ENCODE measurements at regions not wholly inside any gene's neighbourhood (a gene's known extent, or its start where the extent isn't known, plus 50 kb on each side); places are given as distances from the start of the nearest gene placed in this dataset.

- no peak overlapping the region for H3K4me3 Mint-ChIP-seq
- no peaks in the 10 kb centered on the region for H3K9me3 Mint-ChIP-seq
- no peak for DNase-seq
- H3K36me3 Mint-ChIP-seq: no peaks in the 10 kb centered on the region
- no peaks in the 10 kb centered on the region for H3K4me1 Mint-ChIP-seq
- H3K27me3 Mint-ChIP-seq: peaks cover 4% of the 10 kb centered on the region
- CTCF ChIA-PET: no interaction called here
- H3K27ac Mint-ChIP-seq: no peak overlapping the region
Observed at GRCh38 chr9:86456416-86456815, 102.2 kb upstream of the TUT7 start.

GRCh38 chr9:86454701-86455615, 100.7 kb upstream of the TUT7 start:
- no peaks in the 10 kb centered on the region for H3K9me3 Mint-ChIP-seq
- no peaks in the 10 kb centered on the region for H3K36me3 Mint-ChIP-seq
- H3K27ac Mint-ChIP-seq: no peak overlapping the region
- DNase-seq: no peak
- H3K4me3 Mint-ChIP-seq: no peak overlapping the region
- peaks cover 4% of the 10 kb centered on the region for H3K27me3 Mint-ChIP-seq
- no peaks in the 10 kb centered on the region for H3K4me1 Mint-ChIP-seq
- CTCF ChIA-PET: no interaction called here

- peaks cover 4% of the 10 kb centered on the region for H3K27me3 Mint-ChIP-seq
- H3K9me3 Mint-ChIP-seq: no peaks in the 10 kb centered on the region
- CTCF ChIA-PET: no interaction called here
- no peaks in the 10 kb centered on the region for H3K36me3 Mint-ChIP-seq
- no peak overlapping the region for H3K4me3 Mint-ChIP-seq
- no peak overlapping the region for H3K27ac Mint-ChIP-seq
- H3K4me1 Mint-ChIP-seq: no peaks in the 10 kb centered on the region
- DNase-seq: no peak
Observed at GRCh38 chr9:86452201-86452828, 98.1 kb upstream of the TUT7 start.

- CTCF ChIA-PET: no interaction called here
- Mint-ChIP-seq H3K27me3 (peaks cover 4% of the 10 kb centered on the region), H3K27ac (no peak overlapping the region), H3K36me3 (no peaks in the 10 kb centered on the region), H3K4me1 (no peaks in the 10 kb centered on the region), H3K9me3 (no peaks in the 10 kb centered on the region), H3K4me3 (no peak overlapping the region)
- no peak for DNase-seq
Observed at GRCh38 chr9:86449246-86449645, 95.0 kb upstream of the TUT7 start.

- DNase-seq: no peak
- no peak overlapping the region for H3K4me3 Mint-ChIP-seq
- no peaks in the 10 kb centered on the region for H3K9me3 Mint-ChIP-seq
- H3K27ac Mint-ChIP-seq: no peak overlapping the region
- H3K4me1 Mint-ChIP-seq: no peaks in the 10 kb centered on the region
- no peaks in the 10 kb centered on the region for H3K36me3 Mint-ChIP-seq
- CTCF ChIA-PET: no interaction called here
- H3K27me3 Mint-ChIP-seq: peaks cover 13% of the 10 kb centered on the region
Observed at GRCh38 chr9:86445671-86446070, 91.5 kb upstream of the TUT7 start.

GRCh38 chr9:86443992-86444391, 89.8 kb upstream of the TUT7 start:
- CTCF ChIA-PET: no interaction called here
- peaks cover 13% of the 10 kb centered on the region for H3K27me3 Mint-ChIP-seq
- H3K4me1 Mint-ChIP-seq: no peaks in the 10 kb centered on the region
- H3K4me3 Mint-ChIP-seq: no peak overlapping the region
- no peak for DNase-seq
- H3K27ac Mint-ChIP-seq: no peak overlapping the region
- H3K36me3 Mint-ChIP-seq: no peaks in the 10 kb centered on the region
- H3K9me3 Mint-ChIP-seq: no peaks in the 10 kb centered on the region

- DNase-seq: no peak
- CTCF ChIA-PET: interaction anchor here (0.7 to 2.8 kb wide), 8 partner anchors 15 to 891 kb away, joined by 3 to 16 read pairs (median 5); no protein-coding TSS in a partner anchor
- H3K27me3 Mint-ChIP-seq: no peaks in the 10 kb centered on the region
Observed at GRCh38 chr9:86434039-86434726, 80.0 kb upstream of the TUT7 start.

GRCh38 chr9:86424251-86424891, 70.2 kb upstream of the TUT7 start:
- peaks cover 4% of the 10 kb centered on the region for H3K27me3 Mint-ChIP-seq
- H3K27ac Mint-ChIP-seq: no peak overlapping the region
- H3K4me3 Mint-ChIP-seq: no peak overlapping the region
- H3K4me1 Mint-ChIP-seq: no peaks in the 10 kb centered on the region
- no peaks in the 10 kb centered on the region for H3K36me3 Mint-ChIP-seq
- no peak for DNase-seq
- H3K9me3 Mint-ChIP-seq: no peaks in the 10 kb centered on the region
- CTCF ChIA-PET: no interaction called here

More at GRCh38 chr9:86434039-86434726, 80.0 kb upstream of the TUT7 start:
- Mint-ChIP-seq H3K36me3 (no peaks in the 10 kb centered on the region), H3K4me3 (no peak overlapping the region), H3K27ac (no peak overlapping the region), H3K4me1 (no peaks in the 10 kb centered on the region), H3K9me3 (no peaks in the 10 kb centered on the region)

- CTCF ChIA-PET: interaction anchor here (0.6 to 2.3 kb wide), 6 partner anchors 9 to 1367 kb away, joined by 3 to 12 read pairs (median 4); no protein-coding TSS in a partner anchor
- H3K4me3 Mint-ChIP-seq: no peak overlapping the region
- no peak overlapping the region for H3K27ac Mint-ChIP-seq
Observed at GRCh38 chr9:86413971-86414880, 60.0 kb upstream of the TUT7 start.

GRCh38 chr9:86410281-86410680, 56.1 kb upstream of the TUT7 start:
- DNase-seq: no peak
- CTCF ChIA-PET: no interaction called here
- H3K4me1 Mint-ChIP-seq: no peaks in the 10 kb centered on the region
- H3K4me3 Mint-ChIP-seq: no peak overlapping the region
- no peaks in the 10 kb centered on the region for H3K9me3 Mint-ChIP-seq
- H3K27me3 Mint-ChIP-seq: peaks cover 14% of the 10 kb centered on the region
- H3K27ac Mint-ChIP-seq: no peak overlapping the region
- H3K36me3 Mint-ChIP-seq: no peaks in the 10 kb centered on the region

More at GRCh38 chr9:86413971-86414880, 60.0 kb upstream of the TUT7 start:
- Mint-ChIP-seq H3K27me3 (peaks cover 4% of the 10 kb centered on the region), H3K36me3 (no peaks in the 10 kb centered on the region), H3K4me1 (no peaks in the 10 kb centered on the region), H3K9me3 (no peaks in the 10 kb centered on the region)
- DNase-seq: no peak

- Mint-ChIP-seq H3K9me3 (no peaks in the 10 kb centered on the region), H3K27me3 (peaks cover 19% of the 10 kb centered on the region), H3K27ac (no peak overlapping the region), H3K4me1 (no peaks in the 10 kb centered on the region), H3K36me3 (no peaks in the 10 kb centered on the region), H3K4me3 (no peak overlapping the region)
- DNase-seq: no peak
- CTCF ChIA-PET: no interaction called here
Observed at GRCh38 chr9:86408121-86408520, 53.9 kb upstream of the TUT7 start.

GRCh38 chr9:86407022-86407421, 52.8 kb upstream of the TUT7 start:
- Mint-ChIP-seq H3K9me3 (no peaks in the 10 kb centered on the region), H3K36me3 (no peaks in the 10 kb centered on the region), H3K27ac (no peak overlapping the region), H3K4me3 (no peak overlapping the region), H3K4me1 (no peaks in the 10 kb centered on the region), H3K27me3 (peaks cover 21% of the 10 kb centered on the region)
- CTCF ChIA-PET: no interaction called here
- no peak for DNase-seq

- CTCF ChIA-PET: interaction anchor here (2.4 kb wide), 1 partner anchor 8 kb away, joined by 12 read pairs; no protein-coding TSS in a partner anchor
- H3K36me3 Mint-ChIP-seq: no peaks in the 10 kb centered on the region
- no peaks in the 10 kb centered on the region for H3K9me3 Mint-ChIP-seq
- no peak overlapping the region for H3K4me3 Mint-ChIP-seq
- DNase-seq: no peak
- no peaks in the 10 kb centered on the region for H3K4me1 Mint-ChIP-seq
- no peak overlapping the region for H3K27ac Mint-ChIP-seq
- peaks cover 19% of the 10 kb centered on the region for H3K27me3 Mint-ChIP-seq
Observed at GRCh38 chr9:86406366-86406765, 52.2 kb upstream of the TUT7 start.

Data from activated naive CD4-positive, alpha-beta T cell treated with anti-CD3 and anti-CD28 coated beads, Interleukin-2, amount 10 ng/mL, durations not matched to agents 7 days and 5 days (primary cell).